Neural progenitor cell (in vitro differentiated cells): ENCODE measurements at regions not wholly inside any gene's neighbourhood (a gene's known extent, or its start where the extent isn't known, plus 50 kb on each side); places are given as distances from the start of the nearest gene placed in this dataset.

Source experiments
- EZH2 ChIP-seq: fragments of 200-600 bp; sonication (generic); IDR thresholded peaks from 2 replicates; pipeline ENCODE4 v1.6.1; 2017; ENCODE audit warnings: antibody characterized with exemption, mild to moderate bottlenecking, moderate library complexity
- EZH2phosphoT487 ChIP-seq: fragments of 200-600 bp; sonication (generic); IDR thresholded peaks from 2 replicates; pipeline ENCODE4 v1.6.1; 2017; ENCODE audit warnings: antibody characterized with exemption
- TF ChIP-seq, protein P1 (sequence below): fragments of 200-600 bp; sonication (generic); IDR thresholded peaks from 2 replicates; pipeline ENCODE4 v1.5.1; 2017; ENCODE audit warnings: antibody characterized with exemption, mild to moderate bottlenecking

DNA sequence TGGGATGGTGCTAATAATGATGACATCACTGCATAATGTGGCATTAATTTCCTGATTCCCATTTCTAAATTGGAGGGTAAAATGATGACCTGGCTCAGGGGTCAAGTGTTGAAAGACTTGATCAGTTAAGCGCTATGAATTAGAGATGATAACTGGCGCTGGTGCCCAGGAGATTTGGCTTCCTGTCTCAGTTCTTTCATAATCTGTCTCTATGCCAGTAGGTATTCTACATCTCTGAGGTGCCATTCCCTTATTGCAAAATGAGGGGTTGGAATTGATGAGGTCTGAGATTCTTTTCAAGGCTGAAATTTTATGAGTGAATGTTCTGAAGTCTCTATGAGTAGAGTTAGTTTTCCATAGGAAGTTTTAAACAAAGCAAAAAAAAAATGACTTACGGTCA is 1715.1 kb upstream of the WWC1 start:
- TF ChIP-seq EZH2 (no peak), EZH2phosphoT487 (no peak)
- TF ChIP-seq, protein P1, sequence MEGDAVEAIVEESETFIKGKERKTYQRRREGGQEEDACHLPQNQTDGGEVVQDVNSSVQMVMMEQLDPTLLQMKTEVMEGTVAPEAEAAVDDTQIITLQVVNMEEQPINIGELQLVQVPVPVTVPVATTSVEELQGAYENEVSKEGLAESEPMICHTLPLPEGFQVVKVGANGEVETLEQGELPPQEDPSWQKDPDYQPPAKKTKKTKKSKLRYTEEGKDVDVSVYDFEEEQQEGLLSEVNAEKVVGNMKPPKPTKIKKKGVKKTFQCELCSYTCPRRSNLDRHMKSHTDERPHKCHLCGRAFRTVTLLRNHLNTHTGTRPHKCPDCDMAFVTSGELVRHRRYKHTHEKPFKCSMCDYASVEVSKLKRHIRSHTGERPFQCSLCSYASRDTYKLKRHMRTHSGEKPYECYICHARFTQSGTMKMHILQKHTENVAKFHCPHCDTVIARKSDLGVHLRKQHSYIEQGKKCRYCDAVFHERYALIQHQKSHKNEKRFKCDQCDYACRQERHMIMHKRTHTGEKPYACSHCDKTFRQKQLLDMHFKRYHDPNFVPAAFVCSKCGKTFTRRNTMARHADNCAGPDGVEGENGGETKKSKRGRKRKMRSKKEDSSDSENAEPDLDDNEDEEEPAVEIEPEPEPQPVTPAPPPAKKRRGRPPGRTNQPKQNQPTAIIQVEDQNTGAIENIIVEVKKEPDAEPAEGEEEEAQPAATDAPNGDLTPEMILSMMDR = no peak
